DMS53 treated with DMSO at 0.1 percent for 48 hours (cell line): ENCODE measurements at regions not wholly inside any gene's neighbourhood (a gene's known extent, or its start where the extent isn't known, plus 50 kb on each side); places are given as distances from the start of the nearest gene placed in this dataset.

ENCODE experiments used
- DNase-seq: peaks from one replicate; lab custom pipeline; 2025; ENCODE audit not compliant: unreplicated experiment; lab: John Stamatoyannopoulos, UW

DNA sequence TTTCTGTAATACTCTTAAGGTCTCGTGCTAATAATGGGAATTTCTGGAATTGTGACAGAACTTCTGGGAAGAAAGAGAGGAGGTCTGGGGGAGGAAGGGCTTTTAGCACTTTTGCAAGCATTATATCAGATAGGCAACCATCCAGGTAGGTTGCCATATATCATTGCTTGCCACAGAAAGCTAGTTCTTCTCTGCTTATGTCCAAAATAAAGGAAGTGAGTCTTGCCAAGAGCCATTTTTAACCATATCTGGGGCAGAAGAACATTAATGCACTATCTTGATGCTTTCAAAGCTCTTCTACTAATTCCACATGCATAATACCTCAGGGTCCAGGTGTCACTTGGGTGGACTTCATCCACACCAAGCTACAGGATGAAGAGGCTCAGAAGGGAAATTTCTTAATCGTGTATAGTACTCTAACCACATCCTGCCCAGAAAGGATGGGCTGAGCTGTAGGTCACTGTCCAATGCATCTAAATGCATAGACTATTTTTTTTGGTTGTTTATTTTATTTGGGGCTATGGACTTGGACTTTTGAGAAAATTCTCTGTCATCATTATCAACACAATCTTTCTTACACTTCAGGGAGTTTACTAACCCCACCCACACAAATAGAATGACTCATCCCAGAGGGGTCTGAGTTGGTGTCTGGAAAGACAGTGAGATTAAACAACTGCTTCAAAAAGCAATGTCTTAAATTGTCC is 68.9 kb upstream of the ADO start:
- DNase-seq = no peak

GRCh38 chr10:62736168-62736546 is 68.4 kb upstream of the ADO start:
- DNase-seq = no peak

DNA sequence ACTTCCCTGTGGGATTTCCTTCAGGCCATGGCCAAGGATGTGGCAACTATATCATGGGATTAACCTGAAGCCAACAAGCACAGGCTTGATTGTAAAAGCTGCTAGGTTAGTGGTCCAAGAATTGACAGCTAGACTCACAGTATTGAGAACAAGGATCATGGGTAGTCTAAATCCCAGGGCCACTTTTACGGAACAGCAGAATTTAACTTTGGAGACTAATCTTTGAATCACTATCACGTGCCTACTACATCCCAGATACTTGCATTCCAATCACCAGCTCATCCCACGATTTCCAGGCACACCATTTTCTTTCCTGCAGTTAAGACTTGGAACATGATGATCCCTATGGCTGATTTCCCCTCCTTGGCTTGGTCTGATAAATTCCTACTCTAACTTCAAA is 65.6 kb upstream of the ADO start:
- DNase-seq = no peak

GRCh38 chr10:62740885-62741745 is 63.4 kb upstream of the ADO start:
- no peak for DNase-seq

- DNase-seq = no peak
These were observed 62.5 kb upstream of the ADO start for GRCh38 chr10:62741996-62742395.

DNA sequence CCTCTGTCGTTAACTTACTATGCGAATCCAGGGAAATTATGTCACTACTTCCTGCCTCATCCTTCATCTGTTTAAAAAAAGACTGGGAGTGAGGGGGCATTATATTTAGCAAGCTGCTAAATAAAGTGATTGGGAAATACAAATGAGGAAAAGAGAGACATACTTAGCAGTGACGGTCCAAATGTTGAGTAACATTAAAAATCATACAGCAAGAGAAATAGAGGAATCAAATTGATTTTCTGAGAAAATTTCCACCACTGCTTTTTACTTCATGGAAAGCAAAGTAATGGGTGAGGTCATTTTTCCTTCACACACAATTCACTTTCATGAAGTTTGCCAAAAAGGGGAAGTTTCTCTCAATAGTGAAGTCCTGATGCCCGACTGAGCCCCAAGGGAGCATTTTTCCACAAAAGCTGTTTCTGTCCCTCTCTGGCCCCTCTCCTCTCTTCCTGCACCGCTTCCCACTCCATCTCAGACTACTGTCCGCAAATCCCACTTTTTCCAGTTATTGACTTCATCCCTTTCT is 61.9 kb upstream of the ADO start:
- no peak for DNase-seq

GRCh38 chr10:62744136-62744535 is 60.4 kb upstream of the ADO start:
- DNase-seq = no peak

- DNase-seq = no peak
These were observed 58.9 kb upstream of the ADO start for GRCh38 chr10:62745581-62745980.

DNA sequence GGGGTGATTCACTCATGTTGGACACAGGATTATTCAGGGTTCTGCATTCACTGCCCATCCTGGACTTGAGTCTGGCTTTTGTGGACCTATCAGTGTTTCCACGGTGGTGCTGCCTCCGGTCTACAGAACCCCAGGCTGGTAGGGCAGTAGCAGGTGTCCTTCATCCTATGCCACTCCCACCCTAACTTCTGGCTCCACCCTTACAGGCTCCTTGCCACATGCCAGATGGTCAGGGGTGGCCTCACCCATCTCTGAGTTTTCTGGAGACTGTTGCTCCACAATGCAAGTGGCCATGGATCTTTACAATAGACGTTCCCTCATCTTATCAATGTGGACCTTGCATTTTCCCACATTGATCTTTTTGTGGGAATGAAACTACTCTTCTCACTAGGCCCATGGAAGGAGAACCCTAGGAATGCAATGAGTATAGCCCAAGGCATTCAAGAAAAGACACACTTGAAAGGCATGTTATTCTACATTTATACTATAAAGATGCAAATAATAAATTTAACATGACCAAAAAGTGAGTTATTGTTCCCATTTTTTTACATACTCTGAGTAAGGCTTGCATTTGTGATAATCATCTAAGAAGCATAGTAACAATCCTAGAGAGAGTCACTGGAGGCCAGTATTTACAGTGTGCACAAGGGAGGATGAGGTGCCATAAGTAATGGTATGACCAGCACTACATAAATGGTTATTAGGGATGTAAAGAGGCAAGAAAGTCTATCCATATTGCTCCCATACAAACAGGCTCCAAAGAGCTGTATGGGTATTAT is 57.4 kb upstream of the ADO start:
- no peak for DNase-seq

DNA sequence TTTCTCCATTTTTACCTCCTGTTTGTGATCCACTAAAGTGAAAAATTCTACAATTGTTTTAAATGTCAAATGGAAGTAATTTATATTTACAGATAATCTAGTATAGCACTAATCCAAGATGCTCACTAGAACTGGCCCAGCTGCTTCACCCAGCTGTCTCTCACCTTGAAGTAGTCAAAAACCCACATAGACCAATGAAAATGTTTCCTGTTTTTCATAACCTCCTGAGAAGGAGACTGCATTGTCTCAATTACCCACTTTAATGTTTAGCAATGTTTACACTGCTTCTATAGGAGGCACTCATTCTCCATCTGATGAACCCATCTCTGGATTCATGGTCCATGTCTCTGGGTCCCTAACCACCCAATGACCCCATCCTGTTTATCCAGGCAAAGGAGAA is 56.1 kb upstream of the ADO start:
- no peak for DNase-seq

DNA sequence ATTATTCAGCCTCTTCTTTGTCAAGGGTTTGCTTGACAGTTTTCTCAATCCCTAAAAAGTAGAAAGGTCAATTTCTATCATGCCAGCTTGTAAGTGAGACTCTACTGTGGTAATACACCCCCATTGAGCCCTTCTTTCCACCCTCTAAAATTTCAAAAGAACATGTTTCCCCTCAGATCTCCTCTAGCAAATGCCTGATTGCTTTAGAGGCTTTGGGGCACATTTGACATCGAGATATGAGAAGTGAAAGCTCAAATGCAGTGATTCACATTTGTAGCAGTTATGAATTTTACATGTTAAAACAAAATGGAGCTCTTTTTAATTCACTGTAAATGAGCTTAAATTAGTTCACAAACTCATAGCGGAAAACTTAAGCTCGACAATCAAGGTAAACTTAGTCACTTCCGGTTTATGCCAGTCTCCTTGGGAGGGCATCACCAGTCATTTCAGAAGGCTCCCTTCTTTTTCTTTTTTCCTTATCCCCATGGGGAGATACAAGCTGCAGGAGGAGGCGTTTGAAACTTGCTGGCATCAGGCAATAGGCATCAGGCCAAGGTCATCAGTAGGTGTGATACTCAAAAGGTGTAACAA is 55.3 kb upstream of the ADO start:
- no peak for DNase-seq
